Activated CD4-positive, alpha-beta T cell treated with anti-CD3 and anti-CD28 coated beads for 24 hours (primary cell): ENCODE measurements at regions not wholly inside any gene's neighbourhood (a gene's known extent, or its start where the extent isn't known, plus 50 kb on each side); places are given as distances from the start of the nearest gene placed in this dataset.
"Not testable (repeated sequence)": the region's sequence is repeated elsewhere in the genome, so short reads cannot be mapped to it uniquely, and the experiment has no call there.

Experiments
- DNase-seq, 2 donors: peaks; one replicate each; pipeline ENCODE4 v3.0.0-alpha.2; 2020; ENCODE audit warnings: low read depth in 2 of 2

DNA sequence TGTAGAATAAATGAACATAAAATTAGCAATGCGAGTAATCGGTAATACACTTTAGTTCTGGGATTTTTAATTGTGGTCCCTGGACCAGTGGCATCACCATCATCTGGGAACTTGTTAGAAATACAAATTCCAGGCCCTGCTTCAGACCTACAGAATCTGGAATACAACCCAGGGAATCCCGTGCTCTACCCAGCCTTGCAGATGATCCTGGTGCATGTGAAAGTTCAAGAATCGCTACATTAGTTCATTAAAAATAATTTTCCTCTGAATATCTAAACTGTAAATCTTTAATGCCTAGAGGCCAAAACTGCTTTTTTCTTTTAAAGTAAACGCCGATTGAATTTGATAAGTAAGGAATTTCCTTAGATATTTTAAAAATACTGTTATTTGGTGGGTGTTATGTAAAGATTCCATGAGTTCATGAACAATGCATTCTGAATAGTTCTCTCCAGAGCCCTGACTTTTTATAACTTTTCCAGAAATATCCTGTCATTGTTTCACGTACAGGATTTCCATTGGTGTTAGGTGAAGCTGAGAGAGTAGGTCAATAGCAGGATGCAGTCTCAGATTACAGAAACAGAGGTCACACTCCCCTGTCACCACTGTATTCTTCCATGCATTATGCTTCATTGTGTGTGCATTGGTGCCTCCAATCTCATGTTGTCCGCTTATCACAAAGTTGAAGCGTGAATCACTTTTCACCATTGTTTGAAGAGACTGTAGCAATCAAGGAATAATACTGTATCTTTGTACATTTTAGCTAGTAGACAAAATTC, 596.5 kb upstream of the KLF12 start:
- DNase-seq, result no peak

- no peak for DNase-seq
Observed at GRCh38 chr13:74726206-74726605, 592.0 kb upstream of the KLF12 start.

DNA sequence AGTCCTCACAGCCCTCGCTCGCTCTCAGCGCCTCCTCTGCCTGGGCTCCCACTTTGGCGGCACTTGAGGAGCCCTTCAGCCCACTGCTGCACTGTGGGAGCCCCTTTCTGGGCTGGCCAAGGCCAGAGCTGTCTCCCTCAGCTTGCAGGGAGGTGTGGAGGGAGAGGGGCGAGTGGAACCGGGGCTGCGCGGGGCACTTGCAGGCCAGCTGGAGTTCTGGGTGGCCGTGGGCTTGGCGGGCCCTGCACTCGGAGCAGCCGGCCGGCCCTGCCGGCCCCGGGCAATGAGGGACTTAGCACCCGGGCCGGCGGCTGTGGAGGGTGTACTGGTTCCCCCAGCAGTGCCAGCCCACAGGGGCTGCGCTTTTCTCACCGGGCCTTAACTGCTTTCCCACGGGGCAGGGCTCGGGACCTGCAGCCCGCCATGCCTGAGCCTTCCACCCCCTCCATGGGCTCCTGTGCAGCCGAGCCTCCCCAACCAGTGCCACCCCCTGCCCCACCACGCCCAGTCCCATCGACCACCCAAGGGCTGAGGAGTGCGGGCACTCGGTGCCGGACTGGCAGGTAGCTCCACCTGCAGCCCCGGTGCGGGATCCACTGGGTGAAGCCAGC, 584.1 kb upstream of the KLF12 start:
- not testable (repeated sequence) for DNase-seq

- DNase-seq, result no peak
Observed at GRCh38 chr13:74715718-74716117, 581.5 kb upstream of the KLF12 start.

GRCh38 chr13:74710006-74710405, 575.8 kb upstream of the KLF12 start:
- DNase-seq, result no peak

- DNase-seq, result no peak
Observed at GRCh38 chr13:74709226-74709625, 575.0 kb upstream of the KLF12 start.

- no peak for DNase-seq
Observed at GRCh38 chr13:74708629-74709028, 574.4 kb upstream of the KLF12 start.

- no peak for DNase-seq
Observed at GRCh38 chr13:74707291-74707690, 573.1 kb upstream of the KLF12 start.

- DNase-seq, result no peak
Observed at GRCh38 chr13:74706801-74707200, 572.6 kb upstream of the KLF12 start.

GRCh38 chr13:74705438-74705837, 571.2 kb upstream of the KLF12 start:
- no peak for DNase-seq

DNA sequence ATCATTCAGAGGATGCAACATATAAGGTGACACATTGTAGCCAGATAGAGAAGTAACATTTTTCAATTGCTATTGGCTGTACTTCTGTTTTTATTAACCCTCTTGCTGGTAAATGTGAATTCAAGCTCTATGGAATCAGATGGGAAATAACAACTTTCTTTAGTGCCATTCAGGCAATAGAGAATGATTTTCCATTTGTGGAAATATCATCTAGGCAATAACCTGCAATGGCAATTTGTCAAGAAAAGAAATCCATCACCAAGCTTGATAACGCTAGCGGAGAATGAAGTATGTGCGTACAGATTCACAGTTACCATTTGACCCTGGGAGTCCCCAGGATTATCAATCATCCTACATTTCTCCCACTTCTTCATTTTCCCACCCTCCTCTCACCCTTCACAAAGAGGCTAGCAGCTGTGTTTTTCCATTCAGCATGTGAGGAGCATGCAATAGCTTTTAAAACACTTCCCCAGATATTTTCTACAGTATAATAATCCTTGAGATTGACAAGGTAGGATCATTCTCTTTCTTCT, 569.7 kb upstream of the KLF12 start:
- DNase-seq, result no peak

DNA sequence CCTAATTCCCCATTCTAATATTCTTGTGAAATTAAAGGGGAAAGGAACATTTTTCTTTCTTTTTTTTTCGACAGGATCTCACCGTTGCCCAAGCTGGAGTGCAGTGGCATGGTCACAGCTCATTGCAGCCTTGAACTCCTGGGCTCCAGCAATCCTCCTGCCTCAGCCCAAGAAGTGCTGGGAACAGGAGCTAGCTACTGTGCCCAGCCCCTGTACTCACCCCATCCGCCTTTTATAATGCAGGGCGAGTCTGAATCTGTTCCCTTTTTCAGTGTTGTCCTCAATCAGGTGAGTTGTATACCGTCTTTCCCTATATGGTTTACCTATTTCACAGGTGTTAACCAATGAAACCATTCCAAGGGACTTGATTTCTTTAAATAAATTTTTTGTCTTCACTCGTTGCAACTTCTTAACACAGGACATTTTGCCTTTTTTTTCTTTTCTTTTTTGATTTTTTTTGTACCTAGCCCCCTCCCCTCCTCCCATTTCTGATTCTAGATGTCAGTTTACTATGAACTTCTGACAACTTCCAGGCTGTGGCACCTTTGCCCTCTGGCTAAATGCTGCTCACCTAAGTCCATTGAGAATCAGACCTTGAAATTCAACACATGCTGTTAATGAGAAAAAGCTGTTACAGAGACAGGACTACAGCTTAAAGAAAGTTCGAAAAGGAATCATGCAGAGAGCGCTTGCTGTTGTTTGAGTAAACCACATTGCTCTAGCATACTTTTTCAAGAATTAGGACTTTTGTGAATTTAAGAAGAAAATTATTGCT, 562.1 kb upstream of the KLF12 start:
- DNase-seq, result no peak

DNA sequence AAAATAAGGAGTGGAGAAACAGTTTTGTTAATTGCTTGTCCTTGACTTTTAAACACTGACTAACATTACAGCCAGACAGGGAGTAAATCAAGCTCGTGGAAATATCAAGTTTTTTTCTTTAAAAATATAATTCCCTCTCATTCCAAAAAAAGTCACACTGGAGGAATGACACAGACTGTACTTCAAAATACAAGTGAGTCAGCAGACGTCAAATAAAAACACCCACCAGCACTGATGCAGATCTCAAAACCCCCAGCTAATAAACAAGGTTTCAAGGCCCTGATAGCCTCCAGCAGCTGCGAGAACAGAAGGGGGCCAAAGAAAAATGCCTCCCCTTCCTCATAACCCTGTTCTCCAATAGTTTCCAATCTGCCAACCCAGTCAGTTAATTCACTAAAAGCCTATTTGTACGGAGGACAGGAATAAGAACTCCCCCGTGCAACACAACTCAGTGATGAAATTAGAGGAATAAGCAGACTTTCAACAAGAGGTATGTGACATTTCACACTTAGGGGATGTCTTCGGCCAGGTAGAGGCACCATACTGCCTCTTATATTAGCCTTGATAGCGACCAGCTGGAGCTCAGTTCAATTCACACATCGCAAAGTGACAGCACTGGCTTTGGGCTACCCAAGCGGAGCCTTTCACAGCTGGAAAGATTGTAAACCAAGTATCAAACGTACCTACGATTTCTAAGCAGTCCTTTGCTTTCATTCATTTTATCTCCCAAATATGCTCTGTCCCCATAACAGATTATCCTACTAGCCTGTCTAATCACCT, 561.0 kb upstream of the KLF12 start:
- no peak for DNase-seq

- no peak for DNase-seq
Observed at GRCh38 chr13:74687442-74688182, 553.4 kb upstream of the KLF12 start.

DNA sequence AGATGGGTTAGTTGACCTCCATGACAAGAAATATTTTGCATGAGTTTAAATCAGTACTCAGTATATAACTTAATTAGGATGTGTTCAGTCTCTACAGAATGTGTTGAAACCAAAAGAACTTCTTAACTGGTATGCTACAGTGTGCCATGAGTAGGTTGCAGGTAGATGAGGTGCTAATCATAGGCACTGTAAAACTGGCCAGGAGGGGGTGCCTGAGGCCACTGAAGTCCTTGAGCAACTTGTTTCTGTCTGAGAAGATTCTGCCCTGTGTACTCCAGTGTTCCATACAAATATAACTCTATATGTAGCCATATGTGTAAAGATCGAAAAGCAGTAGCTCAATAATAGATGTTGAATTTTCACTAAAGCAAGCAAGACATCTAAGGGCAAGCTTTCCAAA, 549.2 kb upstream of the KLF12 start:
- DNase-seq, result no peak

GRCh38 chr13:74682746-74683145, 548.5 kb upstream of the KLF12 start:
- no peak for DNase-seq

- no peak for DNase-seq
Observed at GRCh38 chr13:74681891-74682290, 547.7 kb upstream of the KLF12 start.

GRCh38 chr13:74678308-74678965, 544.2 kb upstream of the KLF12 start:
- DNase-seq, result no peak

- no peak for DNase-seq
Observed at GRCh38 chr13:74675972-74676371, 541.8 kb upstream of the KLF12 start.

DNA sequence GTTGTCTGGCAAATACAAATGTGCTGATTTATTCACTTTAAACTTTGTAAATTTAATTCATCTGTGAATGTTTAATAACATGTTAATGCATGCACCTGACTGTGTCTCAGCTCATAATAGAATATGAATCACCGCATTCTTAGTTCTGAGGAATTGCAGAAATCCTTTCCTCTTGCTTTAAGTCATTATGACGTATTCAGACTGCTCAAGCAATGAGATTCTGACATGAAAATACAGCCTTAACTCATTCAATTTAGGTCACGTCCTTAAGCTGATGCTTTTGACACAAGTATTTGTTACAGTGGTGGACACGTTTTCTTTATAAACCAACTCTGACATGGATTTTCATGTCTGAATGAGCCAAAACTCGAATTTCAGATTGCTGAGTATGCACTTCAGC, 541.0 kb upstream of the KLF12 start:
- DNase-seq, result no peak

DNA sequence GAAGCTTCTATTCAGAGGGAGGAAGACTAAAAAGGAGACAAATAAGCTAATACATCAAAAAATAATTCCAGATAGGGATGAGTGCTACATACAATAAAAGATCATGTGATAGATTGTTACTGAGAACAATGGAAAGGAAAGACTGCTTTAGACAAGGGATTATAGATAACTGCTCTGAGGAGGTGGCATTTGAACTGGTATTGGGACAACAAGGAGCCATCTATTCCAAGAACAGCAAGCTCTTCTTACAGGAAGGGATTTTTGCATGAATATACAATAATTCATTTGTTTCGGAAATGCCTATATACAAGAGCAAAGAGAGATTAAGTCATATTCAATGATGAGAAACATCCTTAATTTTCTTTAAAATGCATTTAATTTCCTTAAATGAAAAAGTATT, 540.5 kb upstream of the KLF12 start:
- DNase-seq, result no peak
